ENCODE measurements at regions not wholly inside any gene's neighbourhood (a gene's known extent, or its start where the extent isn't known, plus 50 kb on each side); places are given as distances from the start of the nearest gene placed in this dataset.
"Not testable (repeated sequence)": the region's sequence is repeated elsewhere in the genome, so short reads cannot be mapped to it uniquely, and the experiment has no call there.

- Mint-ChIP-seq H3K27me3 (ENCODE audit: insufficient read depth, unreplicated experiment) (peaks cover 3% of the 10 kb centered on the region), H3K4me3 (ENCODE audit: unreplicated experiment) (no peak overlapping the region), H3K9me3 (ENCODE audit: unreplicated experiment) (no peaks in the 10 kb centered on the region), H3K4me1 (ENCODE audit: low read depth, unreplicated experiment) (no peaks in the 10 kb centered on the region), H3K27ac (ENCODE audit: unreplicated experiment) (no peak overlapping the region), H3K36me3 (ENCODE audit: insufficient read depth, unreplicated experiment) (no peaks in the 10 kb centered on the region)
- no peak for DNase-seq
- Histone ChIP-seq H3K36me3 (ENCODE audit: control insufficient read depth, insufficient read depth, low read length) (no peaks in the 10 kb centered on the region), H3K9me3 (no peaks in the 10 kb centered on the region), H3K4me1 (no peaks in the 10 kb centered on the region), H3K27me3 (replicated peaks; ENCODE audit: control insufficient read depth, insufficient read depth, low read length) (no peaks in the 10 kb centered on the region), H3K4me3 (ENCODE audit: low read depth, low read length) (no peak overlapping the region)
- no TSS peak for BruUV-seq (replicated peaks)
- POLR2A ChIA-PET, result no interaction called here
- no peak for TF ChIP-seq CTCF (IDR thresholded peaks at IDR 0.05; ENCODE audit: insufficient read depth in 1 of 2, low read depth in 1 of 2, low read length in 1 of 2, severe bottlenecking in 1 of 2, unreplicated experiment in 1 of 2)
- intact Hi-C loops (cut with micrococcal nuclease; ENCODE audit: unreplicated experiment), result no loop called here
- CTCF ChIA-PET, result no interaction called here
Observed at GRCh38 chr1:104028416-104029035, 278.8 kb downstream of the AMY1C start.

- Histone ChIP-seq H3K9me3 (no peaks in the 10 kb centered on the region), H3K27me3 (replicated peaks; ENCODE audit: control insufficient read depth, insufficient read depth, low read length) (no peaks in the 10 kb centered on the region), H3K36me3 (ENCODE audit: control insufficient read depth, insufficient read depth, low read length) (no peaks in the 10 kb centered on the region), H3K4me1 (no peaks in the 10 kb centered on the region), H3K4me3 (ENCODE audit: low read depth, low read length) (no peak overlapping the region)
- CTCF ChIA-PET, result no interaction called here
- H3K36me3 Mint-ChIP-seq (ENCODE audit: insufficient read depth, unreplicated experiment), result no peaks in the 10 kb centered on the region
- no peak overlapping the region for H3K4me3 Mint-ChIP-seq (ENCODE audit: unreplicated experiment)
- intact Hi-C loops (cut with micrococcal nuclease; ENCODE audit: unreplicated experiment), result no loop called here
- H3K4me1 Mint-ChIP-seq (ENCODE audit: low read depth, unreplicated experiment), result no peaks in the 10 kb centered on the region
- POLR2A ChIA-PET, result no interaction called here
- no TSS peak for BruUV-seq (replicated peaks)
- TF ChIP-seq CTCF (IDR thresholded peaks at IDR 0.05; ENCODE audit: insufficient read depth in 1 of 2, low read depth in 1 of 2, low read length in 1 of 2, severe bottlenecking in 1 of 2, unreplicated experiment in 1 of 2), result no peak
- H3K27ac Mint-ChIP-seq (ENCODE audit: unreplicated experiment), result no peak overlapping the region
- no peak for DNase-seq
- H3K27me3 Mint-ChIP-seq (ENCODE audit: insufficient read depth, unreplicated experiment), result peaks cover 2% of the 10 kb centered on the region
- no peaks in the 10 kb centered on the region for H3K9me3 Mint-ChIP-seq (ENCODE audit: unreplicated experiment)
Observed at GRCh38 chr1:104029456-104029970, 279.8 kb downstream of the AMY1C start.

GRCh38 chr1:104056786-104057185 is 307.1 kb downstream of the AMY1C start:
- no peak for DNase-seq
- Mint-ChIP-seq H3K36me3 (ENCODE audit: insufficient read depth, unreplicated experiment) (no peaks in the 10 kb centered on the region), H3K27ac (ENCODE audit: unreplicated experiment) (no peak overlapping the region), H3K9me3 (ENCODE audit: unreplicated experiment) (no peaks in the 10 kb centered on the region), H3K4me1 (ENCODE audit: low read depth, unreplicated experiment) (no peaks in the 10 kb centered on the region), H3K27me3 (ENCODE audit: insufficient read depth, unreplicated experiment) (no peaks in the 10 kb centered on the region), H3K4me3 (ENCODE audit: unreplicated experiment) (no peak overlapping the region)
- no peaks in the 10 kb centered on the region for H3K27me3 ChIP-seq (replicated peaks; ENCODE audit: control insufficient read depth, insufficient read depth, low read length)
- no peaks in the 10 kb centered on the region for H3K9me3 ChIP-seq
- ChIA-PET POLR2A (no interaction called here), CTCF (no interaction called here)
- no TSS peak for BruUV-seq (replicated peaks)
- H3K36me3 ChIP-seq (ENCODE audit: control insufficient read depth, insufficient read depth, low read length), result no peaks in the 10 kb centered on the region
- TF ChIP-seq CTCF (IDR thresholded peaks at IDR 0.05; ENCODE audit: insufficient read depth in 1 of 2, low read depth in 1 of 2, low read length in 1 of 2, severe bottlenecking in 1 of 2, unreplicated experiment in 1 of 2), result no peak
- no peaks in the 10 kb centered on the region for H3K4me1 ChIP-seq
- no peak overlapping the region for H3K4me3 ChIP-seq (ENCODE audit: low read depth, low read length)
- intact Hi-C loops (cut with micrococcal nuclease; ENCODE audit: unreplicated experiment), result no loop called here

GRCh38 chr1:104057219-104057898 is 307.7 kb downstream of the AMY1C start:
- DNase-seq, result peak in 1 of 2 experiments; percentile 5

GRCh38 chr1:104061637-104062036 is 311.9 kb downstream of the AMY1C start:
- POLR2A ChIA-PET; CTCF ChIA-PET; H3K27ac Mint-ChIP-seq (ENCODE audit: unreplicated experiment); BruUV-seq (replicated peaks); H3K4me1 ChIP-seq; H3K27me3 Mint-ChIP-seq (ENCODE audit: insufficient read depth, unreplicated experiment); H3K4me3 Mint-ChIP-seq (ENCODE audit: unreplicated experiment); H3K27me3 ChIP-seq (replicated peaks; ENCODE audit: control insufficient read depth, insufficient read depth, low read length); H3K9me3 Mint-ChIP-seq (ENCODE audit: unreplicated experiment); H3K4me3 ChIP-seq (ENCODE audit: low read depth, low read length); H3K4me1 Mint-ChIP-seq (ENCODE audit: low read depth, unreplicated experiment); H3K36me3 ChIP-seq (ENCODE audit: control insufficient read depth, insufficient read depth, low read length); H3K9me3 ChIP-seq; DNase-seq; H3K36me3 Mint-ChIP-seq (ENCODE audit: insufficient read depth, unreplicated experiment); intact Hi-C loops (cut with micrococcal nuclease; ENCODE audit: unreplicated experiment): not testable (repeated sequence)

More at GRCh38 chr1:104057219-104057898, 307.7 kb downstream of the AMY1C start:
- H3K4me1 Mint-ChIP-seq (ENCODE audit: low read depth, unreplicated experiment); H3K27ac Mint-ChIP-seq (ENCODE audit: unreplicated experiment); intact Hi-C loops (cut with micrococcal nuclease; ENCODE audit: unreplicated experiment); H3K36me3 ChIP-seq (ENCODE audit: control insufficient read depth, insufficient read depth, low read length); CTCF ChIA-PET; H3K9me3 Mint-ChIP-seq (ENCODE audit: unreplicated experiment); POLR2A ChIA-PET; H3K36me3 Mint-ChIP-seq (ENCODE audit: insufficient read depth, unreplicated experiment); BruUV-seq (replicated peaks); H3K27me3 ChIP-seq (replicated peaks; ENCODE audit: control insufficient read depth, insufficient read depth, low read length); H3K27me3 Mint-ChIP-seq (ENCODE audit: insufficient read depth, unreplicated experiment); H3K9me3 ChIP-seq; H3K4me1 ChIP-seq; H3K4me3 Mint-ChIP-seq (ENCODE audit: unreplicated experiment); H3K4me3 ChIP-seq (ENCODE audit: low read depth, low read length): not testable (repeated sequence)
